ENCODE measurements at regions not wholly inside any gene's neighbourhood (a gene's known extent, or its start where the extent isn't known, plus 50 kb on each side); places are given as distances from the start of the nearest gene placed in this dataset.

DNA sequence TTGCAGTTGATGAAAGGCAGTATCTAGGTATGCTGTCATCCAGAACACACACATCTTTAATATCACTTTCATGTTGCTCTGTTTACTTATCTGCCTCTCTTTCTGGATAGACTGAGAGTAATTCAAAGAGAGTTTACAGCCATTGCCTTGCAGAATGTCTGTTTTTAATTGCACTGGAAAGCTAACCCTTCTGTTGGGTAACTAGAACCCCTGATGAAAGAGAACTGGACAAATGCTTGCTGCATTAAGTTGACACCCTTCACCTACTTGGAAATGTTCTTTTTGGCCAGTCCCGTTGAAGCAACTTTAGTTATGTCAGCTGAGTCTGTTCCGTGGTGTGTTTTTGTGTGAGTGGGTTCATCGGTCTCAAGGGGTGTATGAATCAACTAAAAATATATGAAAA is 383.8 kb upstream of the CITED2 start:
- no peak for TF ChIP-seq CTCF (IDR thresholded peaks at IDR 0.05)
- DNase-seq (ENCODE audit: low spot score) (no peak), ATAC-seq (ENCODE audit: low FRiP score) (peak; percentile 46)

DNA sequence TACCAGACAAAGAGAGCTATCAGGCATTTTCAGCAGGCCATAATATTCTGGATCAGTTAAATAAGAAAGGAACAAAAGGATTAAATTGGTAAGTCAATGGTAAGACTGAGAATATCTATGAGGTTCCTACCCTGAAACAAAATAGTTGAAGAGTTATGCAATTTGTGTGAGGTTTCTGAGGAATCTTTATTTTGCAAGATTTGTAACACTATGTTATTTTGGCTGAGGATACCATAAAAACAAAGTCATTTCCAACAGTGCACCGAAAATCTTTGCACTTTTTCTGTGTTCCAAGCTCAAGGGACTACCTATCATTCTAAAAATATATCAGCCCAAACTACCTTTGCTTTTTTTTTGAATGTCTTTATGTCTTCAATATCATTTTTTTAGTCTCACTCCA is 383.3 kb upstream of the CITED2 start:
- peak; percentile 65 for ATAC-seq (ENCODE audit: low FRiP score)
- no peak for DNase-seq (ENCODE audit: low spot score)
- TF ChIP-seq CTCF (IDR thresholded peaks at IDR 0.05) = no peak

DNA sequence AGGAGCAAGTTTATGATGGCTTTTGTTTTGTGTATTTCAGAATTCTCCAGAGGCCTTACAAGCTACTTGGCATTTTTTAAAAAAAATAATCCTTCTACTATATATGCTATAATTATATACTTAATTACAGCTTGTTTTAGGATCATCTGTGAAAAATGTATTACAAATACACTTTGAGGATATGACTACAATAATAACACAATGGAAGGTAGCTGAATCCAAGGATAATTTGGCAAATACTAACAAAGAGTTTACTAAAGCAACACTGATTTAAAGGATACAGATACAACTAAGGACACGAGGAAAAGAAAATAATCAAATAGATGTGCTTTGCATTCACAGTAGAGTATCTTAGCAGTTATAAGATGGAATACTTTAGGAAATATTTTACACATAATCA is 381.9 kb upstream of the CITED2 start:
- ATAC-seq (ENCODE audit: low FRiP score) (no peak), DNase-seq (ENCODE audit: low spot score) (no peak)
- TF ChIP-seq CTCF (IDR thresholded peaks at IDR 0.05) = no peak

DNA sequence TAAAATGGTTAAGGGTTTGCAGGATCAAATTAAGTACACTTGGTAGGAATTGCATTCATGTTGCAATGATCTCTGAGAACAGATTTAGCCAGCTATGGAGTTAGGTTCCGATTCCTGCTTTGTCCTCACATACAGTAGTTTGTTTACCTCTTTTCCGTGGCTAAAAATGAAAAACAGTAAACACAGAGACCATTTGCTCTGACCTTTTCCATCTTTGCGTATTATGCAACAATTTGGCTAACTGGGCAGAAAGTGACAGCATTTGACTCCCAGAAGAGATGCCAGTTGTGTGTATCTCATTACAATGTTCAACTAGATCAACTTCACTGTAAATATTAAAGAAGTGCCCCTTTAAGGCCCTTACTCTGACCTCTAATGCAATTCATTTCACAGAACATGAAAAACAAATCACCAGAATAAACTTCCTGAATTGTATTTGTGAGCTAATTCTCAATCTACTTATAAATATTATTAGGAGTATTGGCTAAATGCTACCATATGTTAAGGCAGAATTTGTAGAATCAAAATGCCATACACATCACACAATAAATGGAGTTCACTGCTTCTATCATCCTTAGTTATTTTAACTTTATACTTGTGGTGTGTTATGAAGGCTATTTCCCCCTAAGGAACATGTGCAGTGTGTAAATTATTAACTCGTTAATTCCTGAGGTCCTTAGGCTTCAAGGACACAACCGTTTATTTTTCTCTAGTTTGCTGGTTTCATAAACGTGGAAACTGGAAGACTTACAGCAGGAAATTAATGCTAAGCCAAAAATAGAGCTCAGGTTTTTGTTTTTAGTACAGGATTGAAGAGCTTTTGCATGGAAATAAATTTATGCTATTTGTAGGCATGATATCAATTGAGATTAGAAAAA is 380.7 kb upstream of the CITED2 start:
- no peak for TF ChIP-seq CTCF (IDR thresholded peaks at IDR 0.05)
- no peak for DNase-seq (ENCODE audit: low spot score)
- ATAC-seq (ENCODE audit: low FRiP score) = no peak

- no peak for TF ChIP-seq CTCF (IDR thresholded peaks at IDR 0.05)
- DNase-seq (ENCODE audit: low spot score) (no peak), ATAC-seq (ENCODE audit: low FRiP score) (no peak)
These were observed 378.9 kb upstream of the CITED2 start for GRCh38 chr6:139753198-139753861.

- no peak for TF ChIP-seq CTCF (IDR thresholded peaks at IDR 0.05)
- DNase-seq (ENCODE audit: low spot score) (no peak), ATAC-seq (ENCODE audit: low FRiP score) (no peak)
These were observed 377.6 kb upstream of the CITED2 start for GRCh38 chr6:139752086-139752485.

DNA sequence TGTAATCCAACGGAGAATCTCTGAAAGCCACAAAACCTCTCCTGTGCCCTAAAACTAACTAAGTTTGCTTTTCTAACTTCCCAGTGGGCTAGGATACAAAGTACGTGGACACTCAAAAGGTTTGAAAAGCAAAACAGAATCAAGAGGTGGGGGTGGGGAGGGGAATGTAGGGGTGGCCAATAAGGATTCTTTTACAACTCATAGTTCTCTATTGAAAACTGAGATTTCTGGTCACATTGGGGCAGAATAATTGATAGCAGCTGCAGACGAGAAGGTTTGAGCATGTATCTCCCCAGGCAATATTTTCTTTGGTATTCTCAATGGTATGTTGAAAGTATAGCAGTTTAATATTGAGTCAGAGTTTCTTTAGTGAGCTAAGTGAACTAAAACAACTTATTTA is 376.7 kb upstream of the CITED2 start:
- DNase-seq (ENCODE audit: low spot score) (no peak), ATAC-seq (ENCODE audit: low FRiP score) (no peak)
- TF ChIP-seq CTCF (IDR thresholded peaks at IDR 0.05) = no peak
